Epithelial cell of esophagus (primary cell): ENCODE measurements at regions not wholly inside any gene's neighbourhood (a gene's known extent, or its start where the extent isn't known, plus 50 kb on each side); places are given as distances from the start of the nearest gene placed in this dataset.

ENCODE experiments used
- DNase-seq: peaks from one replicate; pipeline ENCODE4 v3.0.0; 2010; ENCODE audit warnings: low read depth
- H3K4me3 ChIP-seq: 2 replicates; pipeline ENCODE4 v1.5.1; 2011; ENCODE audit warnings: mild to moderate bottlenecking, low read length, control low read depth
- CTCF ChIP-seq: IDR thresholded peaks from 2 replicates; pipeline ENCODE4 v1.5.1; 2011; ENCODE audit warnings: low read depth, mild to moderate bottlenecking, low read length, control low read depth, inconsistent platforms; ENCODE audit not compliant: insufficient read depth; ENCODE audit errors: missing control alignments

GRCh38 chr11:30707110-30707509 lies 121.0 kb upstream of the MPPED2 start:
- H3K4me3 ChIP-seq, result no peak overlapping the region
- TF ChIP-seq CTCF, result no peak
- DNase-seq, result no peak

- no peak overlapping the region for H3K4me3 ChIP-seq
- TF ChIP-seq CTCF, result no peak
- no peak for DNase-seq
Measured at GRCh38 chr11:30705913-30706675, 119.9 kb upstream of the MPPED2 start.

- DNase-seq, result no peak
- TF ChIP-seq CTCF, result no peak
- H3K4me3 ChIP-seq, result no peak overlapping the region
Measured at GRCh38 chr11:30698425-30698824, 112.3 kb upstream of the MPPED2 start.

- H3K4me3 ChIP-seq, result no peak overlapping the region
- no peak for TF ChIP-seq CTCF
- DNase-seq, result no peak
Measured at GRCh38 chr11:30697032-30697431, 110.9 kb upstream of the MPPED2 start.

GRCh38 chr11:30684772-30685171 lies 98.6 kb upstream of the MPPED2 start:
- no peak for TF ChIP-seq CTCF
- no peak for DNase-seq
- H3K4me3 ChIP-seq, result no peak overlapping the region

GRCh38 chr11:30683176-30683575 lies 97.0 kb upstream of the MPPED2 start:
- DNase-seq, result peak; percentile 4
- TF ChIP-seq CTCF, result no peak
- H3K4me3 ChIP-seq, result no peak overlapping the region

GRCh38 chr11:30666817-30667216 lies 80.7 kb upstream of the MPPED2 start:
- DNase-seq, result no peak
- no peak overlapping the region for H3K4me3 ChIP-seq
- no peak for TF ChIP-seq CTCF
